H9 (cell line): ENCODE measurements at regions not wholly inside any gene's neighbourhood (a gene's known extent, or its start where the extent isn't known, plus 50 kb on each side); places are given as distances from the start of the nearest gene placed in this dataset.
A peak's percentile ranks its signal among the peaks of the same experiment; 100 is the strongest.

ENCODE experiments used
- DNase-seq: peaks from one replicate; pipeline ENCODE4 v3.0.0-alpha.2; 2017
- H2AFZ ChIP-seq: one replicate; pipeline ENCODE4 v1.6.1; 2013; ENCODE audit warnings: mild to moderate bottlenecking, low read length, control low read depth, moderate library complexity
- H2AK5ac ChIP-seq: 2 replicates; pipeline ENCODE4 v1.6.1; 2013; ENCODE audit warnings: low read length, control low read depth, mixed read lengths; ENCODE audit not compliant: insufficient read length
- H2BK120ac ChIP-seq: one replicate; pipeline ENCODE4 v1.6.1; 2013; ENCODE audit warnings: low read depth, mild to moderate bottlenecking, low read length, control low read depth, inconsistent platforms; ENCODE audit not compliant: poor library complexity, severe bottlenecking
- H2BK12ac ChIP-seq: 2 replicates; pipeline ENCODE4 v1.6.1; 2013; ENCODE audit warnings: low read length, control low read depth, mixed read lengths, low read depth; ENCODE audit not compliant: insufficient read length
- H2BK15ac ChIP-seq: 2 replicates; pipeline ENCODE4 v1.6.1; 2013; ENCODE audit warnings: low read depth, low read length, control low read depth
- H2BK20ac ChIP-seq: one replicate; pipeline ENCODE4 v1.6.1; 2013; ENCODE audit warnings: low read depth, mild to moderate bottlenecking, low read length, control low read depth, inconsistent platforms; ENCODE audit not compliant: poor library complexity, severe bottlenecking
- H2BK5ac ChIP-seq: 2 replicates; pipeline ENCODE4 v1.6.1; 2013; ENCODE audit warnings: low read length, control low read depth, mixed read lengths; ENCODE audit not compliant: insufficient read length
- H3K14ac ChIP-seq: 2 replicates; pipeline ENCODE4 v1.6.1; 2013; ENCODE audit warnings: low read length, control low read depth; ENCODE audit not compliant: insufficient read depth
- H3K18ac ChIP-seq: 2 replicates; pipeline ENCODE4 v1.6.1; 2013; ENCODE audit warnings: low read depth, mild to moderate bottlenecking, mixed read lengths, low read length, control low read depth; ENCODE audit not compliant: insufficient read length
- H3K23ac ChIP-seq: 2 replicates; pipeline ENCODE4 v1.6.1; 2013; ENCODE audit warnings: low read length, control low read depth, mixed read lengths, low read depth; ENCODE audit not compliant: insufficient read length
- H3K23me2 ChIP-seq: 2 replicates; pipeline ENCODE4 v1.6.1; 2013; ENCODE audit warnings: low read depth, mild to moderate bottlenecking, mixed read lengths, low read length, control low read depth; ENCODE audit not compliant: insufficient read length, poor library complexity, severe bottlenecking
- H3K27ac ChIP-seq: 2 replicates; pipeline ENCODE4 v1.5.1; 2013; ENCODE audit warnings: low read length, control low read depth, mixed read lengths, low read depth; ENCODE audit not compliant: insufficient read length
- H3K27me3 ChIP-seq: 2 replicates; pipeline ENCODE4 v1.6.1; 2013; ENCODE audit warnings: low read length, control low read depth, inconsistent platforms; ENCODE audit not compliant: insufficient read depth
- H3K4ac ChIP-seq: 2 replicates; pipeline ENCODE4 v1.6.1; 2013; ENCODE audit warnings: low read depth, mild to moderate bottlenecking, control low read depth, inconsistent platforms, low read length, moderate library complexity
- H3K4me1 ChIP-seq: 2 replicates; pipeline ENCODE4 v1.6.1; 2013; ENCODE audit warnings: low read length, control low read depth, inconsistent platforms; ENCODE audit not compliant: insufficient read depth
- H3K4me2 ChIP-seq: 2 replicates; pipeline ENCODE4 v1.6.1; 2013; ENCODE audit warnings: low read length, control low read depth, mixed read lengths; ENCODE audit not compliant: insufficient read length, insufficient read depth
- H3K56ac ChIP-seq: 2 replicates; pipeline ENCODE4 v1.6.1; 2013; ENCODE audit warnings: low read depth, mild to moderate bottlenecking, mixed read lengths, low read length, control low read depth; ENCODE audit not compliant: insufficient read length
- H3K79me1 ChIP-seq: 2 replicates; pipeline ENCODE4 v1.6.1; 2013; ENCODE audit warnings: low read depth, mild to moderate bottlenecking, moderate library complexity, low read length, control low read depth, inconsistent platforms; ENCODE audit not compliant: insufficient read depth, poor library complexity, severe bottlenecking
- H3K79me2 ChIP-seq: 2 replicates; pipeline ENCODE4 v1.6.1; 2013; ENCODE audit warnings: low read length, control low read depth, inconsistent platforms; ENCODE audit not compliant: insufficient read depth
- H3K9ac ChIP-seq: 2 replicates; pipeline ENCODE4 v1.6.1; 2013; ENCODE audit warnings: low read length, control low read depth, mixed read lengths; ENCODE audit not compliant: insufficient read length; ENCODE audit errors: extremely low read depth
- H3K9me3 ChIP-seq: one replicate; pipeline ENCODE4 v1.6.1; 2013; ENCODE audit warnings: low read depth, low read length, inconsistent platforms; ENCODE audit not compliant: control insufficient read depth
- H3T11ph ChIP-seq: one replicate; pipeline ENCODE4 v1.6.1; 2013; ENCODE audit warnings: mild to moderate bottlenecking, low read length, control low read depth, inconsistent platforms
- H4K20me1 ChIP-seq: one replicate; pipeline ENCODE4 v1.6.1; 2013; ENCODE audit not compliant: control insufficient read depth, insufficient read length, insufficient read depth
- H4K5ac ChIP-seq: 2 replicates; pipeline ENCODE4 v1.6.1; 2013; ENCODE audit warnings: low read depth, mild to moderate bottlenecking, mixed read lengths, low read length, control low read depth; ENCODE audit not compliant: insufficient read length
- H4K8ac ChIP-seq: replicated peaks from 2 replicates; pipeline ENCODE4 v1.6.1; 2013; ENCODE audit warnings: low read length, control low read depth, mixed read lengths, low read depth; ENCODE audit not compliant: insufficient read length
- H4K91ac ChIP-seq: 2 replicates; pipeline ENCODE4 v1.6.1; 2013; ENCODE audit warnings: low read depth, mild to moderate bottlenecking, moderate library complexity, mixed read lengths, low read length, control low read depth; ENCODE audit not compliant: insufficient read length
- H3K27ac Mint-ChIP-seq, 3 experiments: 2 replicates in 2 of 3; 3 replicates in 1 of 3; pipeline ENCODE4 v1.8.0; 2020 to 2021; ENCODE audit warnings: mixed read lengths in 3 of 3, mild to moderate bottlenecking in 1 of 3, moderate library complexity in 1 of 3
- H3K27me3 Mint-ChIP-seq: 2 replicates; pipeline ENCODE4 v1.8.0; 2021; ENCODE audit warnings: low read depth, mild to moderate bottlenecking, moderate library complexity, mixed read lengths
- H3K36me3 Mint-ChIP-seq, 3 experiments: 2 replicates in 2 of 3; 3 replicates in 1 of 3; pipeline ENCODE4 v1.8.0; 2020 to 2021; ENCODE audit warnings: low read depth in 3 of 3, mixed read lengths in 3 of 3; ENCODE audit not compliant: insufficient read depth in 1 of 3
- H3K4me1 Mint-ChIP-seq, 2 experiments: 2 replicates each; pipeline ENCODE4 v1.8.0; 2020; ENCODE audit warnings: mixed read lengths in 2 of 2
- H3K4me3 Mint-ChIP-seq, 2 experiments: 2 replicates in 1 of 2; 3 replicates in 1 of 2; pipeline ENCODE4 v1.8.0; 2020 to 2021; ENCODE audit warnings: mild to moderate bottlenecking in 2 of 2, mixed read lengths in 2 of 2, moderate library complexity in 1 of 2
- H3K9me3 Mint-ChIP-seq, 2 experiments: 2 replicates in 1 of 2; 3 replicates in 1 of 2; pipeline ENCODE4 v1.8.0; 2020; ENCODE audit warnings: mild to moderate bottlenecking in 2 of 2, mixed read lengths in 2 of 2, moderate library complexity in 1 of 2
- WGBS: extraction: QIAGEN DNeasy Blood & Tissue Kit; methylation state at CpG from one replicate; pipeline ENCODE4 v1.1.7; 2013; ENCODE audit warnings: missing lambda C conversion rate, low lambda C conversion rate, mixed read lengths; ENCODE audit not compliant: insufficient read length; ENCODE audit errors: extremely low coverage; 5-methylcytosine and 5-hydroxymethylcytosine counted together
- TF ChIP-seq, protein P1 (sequence below): fragments of 200-600 bp; sonication (generic); conservative IDR thresholded peaks from 3 replicates; pipeline ENCODE4 v1.8.0; 2021; ENCODE audit warnings: antibody characterized with exemption, mild to moderate bottlenecking

- no peaks in the 10 kb centered on the region for H3K79me1 ChIP-seq
- no peak overlapping the region for H3K4ac ChIP-seq
- no peak overlapping the region for H2AFZ ChIP-seq
- H3K56ac ChIP-seq: no peak overlapping the region
- no peak overlapping the region for H4K8ac ChIP-seq
- H3K27me3 ChIP-seq: no peaks in the 10 kb centered on the region
- no peak overlapping the region for H3K23ac ChIP-seq
- H4K5ac ChIP-seq: no peak overlapping the region
- no peaks in the 10 kb centered on the region for H4K20me1 ChIP-seq
- no peaks in the 10 kb centered on the region for H3K79me2 ChIP-seq
- DNase-seq: peak; percentile 18
- H3K18ac ChIP-seq: no peak overlapping the region
- H2BK120ac ChIP-seq: no peak overlapping the region
- Mint-ChIP-seq H3K9me3 (no peaks in the 10 kb centered on the region; a peak in 1 of 5 replicates), H3K36me3 (no peaks in the 10 kb centered on the region), H3K4me3 (no peak overlapping the region), H3K27me3 (peaks cover 16% of the 10 kb centered on the region), H3K4me1 (no peaks in the 10 kb centered on the region; a peak in 2 of 4 replicates), H3K27ac (no peak overlapping the region)
- H2BK12ac ChIP-seq: no peak overlapping the region
- H2BK20ac ChIP-seq: no peak overlapping the region
- no peak overlapping the region for H3K9ac ChIP-seq
- no peak overlapping the region for H2AK5ac ChIP-seq
- no peak overlapping the region for H3K4me2 ChIP-seq
- H3K4me1 ChIP-seq: no peaks in the 10 kb centered on the region
- H3K14ac ChIP-seq: no peak overlapping the region
- no peak overlapping the region for H3T11ph ChIP-seq
- WGBS: no CpG with 5 or more reads among the region's 10 CpGs
- no peaks in the 10 kb centered on the region for H3K23me2 ChIP-seq
- H2BK5ac ChIP-seq: no peak overlapping the region
- TF ChIP-seq, protein P1, sequence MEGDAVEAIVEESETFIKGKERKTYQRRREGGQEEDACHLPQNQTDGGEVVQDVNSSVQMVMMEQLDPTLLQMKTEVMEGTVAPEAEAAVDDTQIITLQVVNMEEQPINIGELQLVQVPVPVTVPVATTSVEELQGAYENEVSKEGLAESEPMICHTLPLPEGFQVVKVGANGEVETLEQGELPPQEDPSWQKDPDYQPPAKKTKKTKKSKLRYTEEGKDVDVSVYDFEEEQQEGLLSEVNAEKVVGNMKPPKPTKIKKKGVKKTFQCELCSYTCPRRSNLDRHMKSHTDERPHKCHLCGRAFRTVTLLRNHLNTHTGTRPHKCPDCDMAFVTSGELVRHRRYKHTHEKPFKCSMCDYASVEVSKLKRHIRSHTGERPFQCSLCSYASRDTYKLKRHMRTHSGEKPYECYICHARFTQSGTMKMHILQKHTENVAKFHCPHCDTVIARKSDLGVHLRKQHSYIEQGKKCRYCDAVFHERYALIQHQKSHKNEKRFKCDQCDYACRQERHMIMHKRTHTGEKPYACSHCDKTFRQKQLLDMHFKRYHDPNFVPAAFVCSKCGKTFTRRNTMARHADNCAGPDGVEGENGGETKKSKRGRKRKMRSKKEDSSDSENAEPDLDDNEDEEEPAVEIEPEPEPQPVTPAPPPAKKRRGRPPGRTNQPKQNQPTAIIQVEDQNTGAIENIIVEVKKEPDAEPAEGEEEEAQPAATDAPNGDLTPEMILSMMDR: no peak
- H3K9me3 ChIP-seq: no peaks in the 10 kb centered on the region
- H3K27ac ChIP-seq: no peak overlapping the region
- H2BK15ac ChIP-seq: no peak overlapping the region
- no peak overlapping the region for H4K91ac ChIP-seq
Measured at GRCh38 chr10:71084061-71084817, 128.1 kb upstream of the UNC5B start.
